PC-9 (cell line): ENCODE measurements at regions not wholly inside any gene's neighbourhood (a gene's known extent, or its start where the extent isn't known, plus 50 kb on each side); places are given as distances from the start of the nearest gene placed in this dataset.

Source experiments
- BruUV-seq: library from RNA; stranded (reverse); fragments of 400-500 nt; replicated peaks from 2 replicates; lab custom pipeline; 2021; lab: Mats Ljungman, UMichigan
- CTCF ChIA-PET: fragments of 300-600 bp; sonication (Branson Sonifier 250); formaldehyde crosslinking; loops from one replicate; lab custom pipeline; 2022; ENCODE audit warnings: antibody characterized with exemption; lab: Charles Lee
- POLR2A ChIA-PET: fragments of 300-600 bp; sonication (Branson Sonifier 250); formaldehyde crosslinking; loops from one replicate; lab custom pipeline; 2022; ENCODE audit warnings: antibody characterized with exemption; ENCODE audit not compliant: unreplicated experiment; lab: Charles Lee
- DNase-seq, 2 experiments: peaks; one replicate each; pipeline versions ENCODE4 v3.0.0 to v3.0.0-alpha.2; 2015 to 2022; ENCODE audit warnings: mixed read lengths in 1 of 2
- H2AFZ ChIP-seq: fragments of 200-600 bp; sonication (generic); 2 replicates; pipeline ENCODE4 v1.8.1; 2017; ENCODE audit warnings: antibody characterized with exemption
- H3F3A ChIP-seq: fragments of 200-600 bp; sonication (generic); 2 replicates; pipeline ENCODE4 v1.8.1; 2017; ENCODE audit warnings: antibody characterized with exemption, mild to moderate bottlenecking, low read depth; ENCODE audit not compliant: insufficient read depth
- H3K27ac ChIP-seq: fragments of 200-600 bp; sonication (generic); 2 replicates; pipeline ENCODE4 v1.6.1; 2016; ENCODE audit warnings: mixed run types
- H3K27me3 ChIP-seq: fragments of 200-600 bp; sonication (generic); 2 replicates; pipeline ENCODE4 v1.6.1; 2016; ENCODE audit warnings: low read depth, mixed run types; ENCODE audit not compliant: insufficient read depth
- H3K36me3 ChIP-seq: fragments of 200-600 bp; sonication (generic); 2 replicates; pipeline ENCODE4 v1.6.1; 2016; ENCODE audit warnings: low read depth, mixed run types
- H3K4me1 ChIP-seq: fragments of 200-600 bp; sonication (generic); replicated peaks from 2 replicates; pipeline ENCODE4 v1.6.1; 2016; ENCODE audit warnings: mixed run types; ENCODE audit not compliant: insufficient read depth
- H3K4me2 ChIP-seq: fragments of 200-600 bp; sonication (generic); 2 replicates; pipeline ENCODE4 v1.6.1; 2017; ENCODE audit warnings: mixed run types
- H3K4me3 ChIP-seq: fragments of 200-600 bp; sonication (generic); 2 replicates; pipeline ENCODE4 v1.6.1; 2016; ENCODE audit warnings: mixed run types
- H3K79me2 ChIP-seq: fragments of 200-600 bp; sonication (generic); 2 replicates; pipeline ENCODE4 v1.6.1; 2017; ENCODE audit warnings: low read depth, mixed run types
- H3K9me2 ChIP-seq: fragments of 200-600 bp; sonication (generic); 2 replicates; pipeline ENCODE4 v1.8.1; 2017; ENCODE audit warnings: mild to moderate bottlenecking; ENCODE audit not compliant: insufficient read depth
- H3K9me3 ChIP-seq: fragments of 200-600 bp; sonication (generic); 2 replicates; pipeline ENCODE4 v1.8.1; 2016; ENCODE audit warnings: low read depth; ENCODE audit not compliant: insufficient read depth
- H4K20me1 ChIP-seq: fragments of 200-600 bp; sonication (generic); 2 replicates; pipeline ENCODE4 v1.8.1; 2017; ENCODE audit not compliant: insufficient read depth
- EZH2 ChIP-seq: fragments of 200-600 bp; sonication (generic); IDR thresholded peaks from 2 replicates; pipeline ENCODE4 v1.8.0; 2017; ENCODE audit warnings: antibody characterized with exemption, low read depth
- intact Hi-C: fragments of 100-400 bp; cut with micrococcal nuclease; formaldehyde crosslinking; loops from one replicate; pipeline ENCODE4 v1.10.0; 2022; ENCODE audit not compliant: unreplicated experiment
- TF ChIP-seq, protein P1 (sequence below): fragments of 200-600 bp; sonication (generic); conservative IDR thresholded peaks from 2 replicates; pipeline ENCODE4 v1.6.1; 2017; ENCODE audit warnings: mixed run types, antibody characterized with exemption, mild to moderate bottlenecking, moderate library complexity

DNA sequence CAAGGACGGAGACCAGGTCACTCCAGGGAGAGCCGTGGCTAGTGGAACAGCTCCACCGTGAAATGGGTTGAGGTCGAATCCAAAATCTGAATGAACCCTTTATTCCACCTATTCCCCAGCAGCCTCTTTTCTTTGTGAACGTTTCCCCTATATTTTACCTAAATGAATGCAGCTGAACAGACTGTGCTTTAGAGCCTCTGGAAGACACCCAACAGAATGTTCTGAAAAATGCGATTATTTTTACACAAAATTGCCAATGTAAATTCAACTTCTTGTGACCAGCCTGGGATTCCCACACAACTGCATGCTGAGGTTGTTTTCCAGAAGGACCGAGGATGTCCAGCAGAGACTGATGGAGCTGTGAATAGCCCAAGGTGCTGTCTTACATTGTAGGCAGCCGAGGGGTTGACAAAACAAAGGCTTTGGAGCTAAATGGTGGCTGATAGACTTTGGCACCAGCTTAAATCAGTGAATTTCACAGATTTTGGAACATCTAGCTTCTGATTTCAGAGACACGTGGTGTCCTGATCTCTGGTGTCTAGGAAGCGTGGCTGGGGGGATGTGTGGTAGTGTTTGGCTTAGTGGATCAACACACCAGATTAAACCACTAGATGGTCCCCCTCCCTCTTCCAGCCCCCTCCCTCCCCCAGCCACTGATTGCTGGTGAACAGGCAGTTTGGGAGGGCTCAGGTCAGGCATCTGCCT lies 150.4 kb downstream of the ZNF664 start:
- no peak overlapping the region for H3K4me3 ChIP-seq
- no peak overlapping the region for H2AFZ ChIP-seq
- ChIA-PET CTCF (no interaction called here), POLR2A (no interaction called here)
- H3K79me2 ChIP-seq = no peaks in the 10 kb centered on the region
- intact Hi-C loops = no loop called here
- no peaks in the 10 kb centered on the region for H3K4me1 ChIP-seq
- no peaks in the 10 kb centered on the region for H3K9me3 ChIP-seq
- no peaks in the 10 kb centered on the region for H4K20me1 ChIP-seq
- H3K27me3 ChIP-seq = peaks cover 73% of the 10 kb centered on the region
- no peaks in the 10 kb centered on the region for H3K9me2 ChIP-seq
- BruUV-seq = no TSS peak
- no peak overlapping the region for H3K27ac ChIP-seq
- no peak overlapping the region for H3K4me2 ChIP-seq
- H3K36me3 ChIP-seq = no peaks in the 10 kb centered on the region
- TF ChIP-seq, protein P1, sequence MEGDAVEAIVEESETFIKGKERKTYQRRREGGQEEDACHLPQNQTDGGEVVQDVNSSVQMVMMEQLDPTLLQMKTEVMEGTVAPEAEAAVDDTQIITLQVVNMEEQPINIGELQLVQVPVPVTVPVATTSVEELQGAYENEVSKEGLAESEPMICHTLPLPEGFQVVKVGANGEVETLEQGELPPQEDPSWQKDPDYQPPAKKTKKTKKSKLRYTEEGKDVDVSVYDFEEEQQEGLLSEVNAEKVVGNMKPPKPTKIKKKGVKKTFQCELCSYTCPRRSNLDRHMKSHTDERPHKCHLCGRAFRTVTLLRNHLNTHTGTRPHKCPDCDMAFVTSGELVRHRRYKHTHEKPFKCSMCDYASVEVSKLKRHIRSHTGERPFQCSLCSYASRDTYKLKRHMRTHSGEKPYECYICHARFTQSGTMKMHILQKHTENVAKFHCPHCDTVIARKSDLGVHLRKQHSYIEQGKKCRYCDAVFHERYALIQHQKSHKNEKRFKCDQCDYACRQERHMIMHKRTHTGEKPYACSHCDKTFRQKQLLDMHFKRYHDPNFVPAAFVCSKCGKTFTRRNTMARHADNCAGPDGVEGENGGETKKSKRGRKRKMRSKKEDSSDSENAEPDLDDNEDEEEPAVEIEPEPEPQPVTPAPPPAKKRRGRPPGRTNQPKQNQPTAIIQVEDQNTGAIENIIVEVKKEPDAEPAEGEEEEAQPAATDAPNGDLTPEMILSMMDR = no peak
- no peak for TF ChIP-seq EZH2
- H3F3A ChIP-seq = no peaks in the 10 kb centered on the region
- DNase-seq = no peak

DNA sequence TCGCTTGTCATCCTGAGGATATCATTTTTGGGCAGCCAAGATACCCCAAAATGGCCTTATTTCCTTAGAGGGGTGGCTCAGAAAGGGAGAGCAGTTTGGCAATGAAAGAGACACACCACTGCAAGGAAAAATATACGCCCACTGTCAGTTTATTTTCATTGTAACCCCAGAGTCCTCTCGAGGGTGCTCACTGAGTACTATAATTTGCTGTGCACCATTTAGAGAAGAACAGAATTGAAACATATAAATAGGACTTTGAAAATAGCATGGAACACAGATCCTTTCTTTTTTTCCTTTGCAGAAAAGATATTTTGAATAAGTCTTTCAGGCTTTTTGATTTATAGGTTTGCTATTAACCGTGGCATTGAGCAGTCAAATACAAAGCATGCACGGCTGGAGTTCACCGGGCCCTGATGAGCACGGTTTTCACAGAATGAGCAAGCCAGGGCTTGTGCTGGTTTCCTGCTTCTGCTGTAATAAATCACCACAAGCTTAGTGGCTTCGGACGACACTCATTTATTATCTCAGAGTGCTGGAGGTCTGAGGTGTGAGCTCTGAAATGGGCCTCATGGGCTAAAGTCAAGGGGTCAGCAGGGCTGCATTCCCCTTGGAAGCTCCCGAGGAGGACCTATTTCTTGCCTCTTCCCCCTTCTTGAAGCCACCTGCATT lies 152.3 kb downstream of the ZNF664 start:
- BruUV-seq = no TSS peak
- DNase-seq = no peak
- intact Hi-C loops = no loop called here
- ChIA-PET POLR2A (no interaction called here), CTCF (no interaction called here)
- Histone ChIP-seq H3K27ac (no peak overlapping the region), H3K4me2 (no peak overlapping the region), H3K9me3 (no peaks in the 10 kb centered on the region), H3K9me2 (no peaks in the 10 kb centered on the region), H3K36me3 (no peaks in the 10 kb centered on the region), H3K4me3 (no peak overlapping the region), H3K4me1 (no peaks in the 10 kb centered on the region), H2AFZ (no peak overlapping the region), H3F3A (no peaks in the 10 kb centered on the region), H4K20me1 (no peaks in the 10 kb centered on the region), H3K27me3 (peaks cover 70% of the 10 kb centered on the region), H3K79me2 (no peaks in the 10 kb centered on the region)
- TF ChIP-seq, protein P1 = no peak

DNA sequence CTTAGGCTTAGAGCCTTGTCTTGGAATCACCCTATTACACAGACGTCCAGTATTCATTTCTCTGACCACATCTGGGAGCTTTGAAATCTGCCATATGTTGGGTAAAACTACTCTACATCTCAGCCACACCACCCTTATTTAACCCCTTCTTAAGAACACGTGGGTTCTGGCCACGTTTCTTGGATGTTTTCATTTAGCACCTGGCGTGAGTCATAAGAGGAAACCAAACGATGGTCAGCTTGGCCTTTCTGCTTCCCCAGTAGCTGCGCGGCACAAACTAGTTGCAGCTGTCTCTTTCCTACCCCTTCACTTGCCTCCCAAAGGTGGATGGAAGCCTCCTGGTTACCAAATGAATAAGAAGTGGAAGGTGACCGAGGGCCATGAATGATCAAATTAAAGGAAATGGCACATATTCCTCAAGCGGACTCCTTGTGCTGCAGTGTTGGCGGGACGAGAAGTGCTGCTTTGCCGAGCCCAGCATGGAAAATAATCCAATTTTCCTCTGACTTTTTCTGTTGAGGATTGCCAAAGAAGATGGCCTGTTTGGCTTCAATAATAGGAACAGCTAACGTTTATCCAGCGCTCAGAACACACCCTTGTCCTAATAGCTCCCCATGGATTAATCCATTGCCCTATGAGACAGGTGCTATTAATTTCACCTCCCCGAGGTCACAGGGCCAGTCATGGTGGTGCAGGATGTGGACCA lies 154.1 kb downstream of the ZNF664 start:
- no peak overlapping the region for H3K4me2 ChIP-seq
- BruUV-seq = no TSS peak
- H3K27me3 ChIP-seq = peaks cover 62% of the 10 kb centered on the region
- no peaks in the 10 kb centered on the region for H3F3A ChIP-seq
- no peaks in the 10 kb centered on the region for H3K36me3 ChIP-seq
- ChIA-PET POLR2A (no interaction called here), CTCF (no interaction called here)
- no peaks in the 10 kb centered on the region for H3K4me1 ChIP-seq
- H3K4me3 ChIP-seq = no peak overlapping the region
- DNase-seq = no peak
- no peak overlapping the region for H2AFZ ChIP-seq
- no peaks in the 10 kb centered on the region for H4K20me1 ChIP-seq
- no peaks in the 10 kb centered on the region for H3K79me2 ChIP-seq
- TF ChIP-seq, protein P1 = no peak
- no peak for TF ChIP-seq EZH2
- no peaks in the 10 kb centered on the region for H3K9me3 ChIP-seq
- no peaks in the 10 kb centered on the region for H3K9me2 ChIP-seq
- intact Hi-C loops = no loop called here
- H3K27ac ChIP-seq = no peak overlapping the region
